ENCODE measurements at regions not wholly inside any gene's neighbourhood (a gene's known extent, or its start where the extent isn't known, plus 50 kb on each side); places are given as distances from the start of the nearest gene placed in this dataset.

- TF ChIP-seq CTCF (conservative IDR thresholded peaks at IDR 0.05 in 1 of 2, IDR thresholded peaks at IDR 0.05 in 1 of 2; ENCODE audit: low read depth in 1 of 2, low read length in 2 of 2) (no peak), EZH2 (IDR thresholded peaks at IDR 0.05; ENCODE audit: low read length, missing control alignments) (no peak)
Observed at GRCh38 chr15:35307026-35307425, 221.9 kb upstream of the NANOGP8 start.
